Muscle layer of duodenum (tissue), 2 donors: ENCODE measurements at regions not wholly inside any gene's neighbourhood (a gene's known extent, or its start where the extent isn't known, plus 50 kb on each side); places are given as distances from the start of the nearest gene placed in this dataset.
A peak's percentile ranks its signal among the peaks of the same experiment; 100 is the strongest.
"Not testable (repeated sequence)": the region's sequence is repeated elsewhere in the genome, so short reads cannot be mapped to it uniquely, and the experiment has no call there.

Source experiments
- H3K27ac ChIP-seq: one replicate; pipeline ENCODE4 v1.7.0; 2013; ENCODE audit warnings: mild to moderate bottlenecking, low read length
- H3K27me3 ChIP-seq: one replicate; pipeline ENCODE4 v1.7.0; 2013; ENCODE audit warnings: low read depth, mild to moderate bottlenecking, control low read depth, low read length
- H3K36me3 ChIP-seq, 2 donors: one replicate each; pipeline ENCODE4 v1.7.0; 2013; ENCODE audit warnings: low read length in 2 of 2, control low read depth in 1 of 2, mild to moderate bottlenecking in 1 of 2; ENCODE audit not compliant: insufficient read depth in 2 of 2, control insufficient read depth in 1 of 2
- H3K4me1 ChIP-seq, 2 donors: one replicate each; pipeline ENCODE4 v1.7.0; 2013; ENCODE audit warnings: low read length in 2 of 2, mild to moderate bottlenecking in 2 of 2, control low read depth in 1 of 2, moderate library complexity in 1 of 2; ENCODE audit not compliant: insufficient read depth in 2 of 2, control insufficient read depth in 1 of 2
- H3K4me3 ChIP-seq, 2 donors: one replicate each; pipeline ENCODE4 v1.7.0; 2013; ENCODE audit warnings: low read length in 2 of 2, low read depth in 1 of 2, mild to moderate bottlenecking in 1 of 2
- H3K9me3 ChIP-seq, 2 donors: one replicate each; pipeline ENCODE4 v1.7.0; 2013; ENCODE audit warnings: low read length in 2 of 2, control low read depth in 1 of 2, mild to moderate bottlenecking in 1 of 2; ENCODE audit not compliant: control insufficient read depth in 1 of 2
- donor health status: healthy.

DNA sequence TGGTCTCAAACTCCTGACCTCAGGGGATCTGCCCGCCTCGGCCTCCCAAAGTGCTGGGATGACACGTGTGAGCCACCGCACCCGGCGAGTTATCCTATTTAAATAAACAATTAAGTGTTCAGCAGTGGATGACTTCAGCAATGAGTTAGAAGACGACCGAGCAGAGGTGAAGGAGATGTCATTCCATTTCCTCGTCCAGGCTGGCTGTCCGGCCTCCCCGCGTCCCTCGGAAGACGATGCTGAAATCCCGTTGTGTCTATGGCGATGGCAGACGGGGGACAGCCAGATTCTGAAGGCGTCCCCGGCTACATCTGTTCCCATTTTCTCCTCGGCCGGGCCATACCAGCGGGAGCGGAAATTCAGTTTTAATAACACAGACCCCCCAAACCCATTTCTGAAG, 209.8 kb downstream of the CRLF2 start:
- H3K27me3 ChIP-seq = no peaks in the 10 kb centered on the region

DNA sequence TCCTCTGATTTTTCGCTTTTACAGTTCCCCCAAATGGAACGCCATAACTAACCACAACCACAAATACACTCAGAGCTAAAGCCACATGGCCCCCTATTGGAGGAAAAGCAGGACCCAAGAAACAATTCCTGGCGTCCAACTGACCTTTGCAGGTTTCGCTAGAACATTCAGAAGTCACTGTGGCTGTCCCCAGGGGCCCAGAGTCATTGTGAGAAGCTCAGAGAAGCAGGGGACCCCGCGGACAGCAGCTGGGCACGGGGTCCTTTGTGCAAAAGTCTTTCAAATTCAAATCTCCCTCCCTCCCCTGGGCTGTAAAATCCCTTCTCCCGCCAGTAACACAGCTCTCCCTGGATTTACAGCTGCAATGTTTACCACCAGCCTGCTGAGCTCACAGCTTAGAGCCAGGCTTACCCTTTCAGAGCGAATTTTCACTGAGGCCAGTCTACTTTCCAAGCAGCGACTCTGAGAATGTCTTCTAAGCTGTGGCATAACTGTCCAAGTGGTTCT, 214.8 kb downstream of the CRLF2 start:
- Histone ChIP-seq H3K4me1 (no peaks in the 10 kb centered on the region), H3K4me3 (no peak overlapping the region), H3K9me3 (peaks cover 3 to 8% of the 10 kb centered on the region in 2 donors), H3K27me3 (no peaks in the 10 kb centered on the region), H3K27ac (no peak overlapping the region), H3K36me3 (no peaks in the 10 kb centered on the region)

More for the DNA sequence above, 209.8 kb downstream of the CRLF2 start:
- Histone ChIP-seq H3K36me3 (no peaks in the 10 kb centered on the region), H3K27ac (no peak overlapping the region), H3K9me3 (peaks cover 0 to 3% of the 10 kb centered on the region in 2 donors), H3K4me1 (no peaks in the 10 kb centered on the region), H3K4me3 (no peak overlapping the region)

- Histone ChIP-seq H3K27me3 (no peaks in the 10 kb centered on the region), H3K4me1 (no peaks in the 10 kb centered on the region)
Measured at GRCh38 chrX:994780-995179, 217.7 kb downstream of the CRLF2 start.

DNA sequence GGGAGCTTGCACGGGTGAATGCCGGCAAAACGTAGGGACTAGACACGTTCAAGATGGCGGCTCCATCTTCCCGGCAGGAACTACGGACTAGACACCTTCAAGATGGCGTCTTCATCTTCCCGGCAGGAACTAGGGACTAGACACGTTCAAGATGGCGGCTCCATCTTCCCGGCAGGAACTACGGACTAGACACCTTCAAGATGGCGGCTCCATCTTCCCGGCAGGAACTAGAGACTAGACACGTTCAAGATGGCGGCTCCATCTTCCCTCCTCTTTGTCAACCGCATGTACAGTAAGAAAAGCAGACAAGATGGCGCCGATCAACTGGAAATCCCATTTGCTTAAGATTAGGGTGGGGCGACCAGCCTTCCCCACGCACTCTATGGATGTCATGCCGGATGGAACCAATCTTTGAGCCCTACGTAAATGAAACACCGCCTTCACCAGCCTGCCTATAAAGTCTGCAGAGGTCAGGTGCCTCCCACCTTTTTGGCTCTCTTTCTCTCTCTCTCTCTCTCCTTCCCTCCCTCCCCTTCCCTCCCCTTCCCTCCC, 222.4 kb downstream of the CRLF2 start:
- no peaks in the 10 kb centered on the region for H3K36me3 ChIP-seq
- no peak overlapping the region for H3K27ac ChIP-seq
- peaks cover 3 to 16% of the 10 kb centered on the region in 2 donors for H3K9me3 ChIP-seq

More at GRCh38 chrX:994780-995179, 217.7 kb downstream of the CRLF2 start:
- H3K4me3 ChIP-seq = no peak overlapping the region
- no peak overlapping the region for H3K27ac ChIP-seq
- peaks cover 3 to 15% of the 10 kb centered on the region in 2 donors for H3K9me3 ChIP-seq
- H3K36me3 ChIP-seq = no peaks in the 10 kb centered on the region

DNA sequence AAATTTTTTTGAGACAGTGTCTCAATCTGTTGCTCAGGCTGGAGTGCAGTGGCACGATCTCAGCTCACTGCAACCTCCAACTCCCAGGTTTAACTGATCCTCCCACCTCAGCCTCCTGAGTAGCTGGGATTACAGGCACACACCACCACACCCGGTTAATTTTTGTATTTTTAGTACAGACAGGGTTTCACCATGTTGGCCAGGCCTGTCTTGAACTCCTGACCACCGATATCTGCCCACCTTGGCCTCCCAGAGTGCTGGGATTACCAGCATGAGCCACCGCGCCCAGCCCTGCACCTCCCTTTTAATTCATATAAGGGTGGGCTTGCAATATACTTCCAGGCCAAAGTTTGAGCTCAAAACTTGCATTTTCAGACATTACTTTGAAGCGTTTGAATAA, 223.9 kb downstream of the CRLF2 start:
- H3K36me3 ChIP-seq, H3K27ac ChIP-seq, H3K4me3 ChIP-seq, H3K27me3 ChIP-seq, H3K4me1 ChIP-seq: not testable (repeated sequence)
- peaks cover 0 to 15% of the 10 kb centered on the region in 2 donors for H3K9me3 ChIP-seq

More for the DNA sequence above, 222.4 kb downstream of the CRLF2 start:
- Histone ChIP-seq H3K4me1 (no peaks in the 10 kb centered on the region), H3K4me3 (peak overlapping the region in 1 of 2 donors; percentile 7), H3K27me3 (no peaks in the 10 kb centered on the region)

GRCh38 chrX:981791-982626, 230.4 kb downstream of the CRLF2 start:
- Histone ChIP-seq H3K36me3 (no peaks in the 10 kb centered on the region), H3K27ac (no peak overlapping the region), H3K4me1 (no peaks in the 10 kb centered on the region), H3K27me3 (no peaks in the 10 kb centered on the region), H3K4me3 (no peak overlapping the region), H3K9me3 (peaks cover 0 to 10% of the 10 kb centered on the region in 2 donors)

GRCh38 chrX:980587-981235, 231.7 kb downstream of the CRLF2 start:
- Histone ChIP-seq H3K4me3 (no peak overlapping the region), H3K36me3 (no peaks in the 10 kb centered on the region), H3K27me3 (no peaks in the 10 kb centered on the region), H3K27ac (no peak overlapping the region), H3K4me1 (no peaks in the 10 kb centered on the region), H3K9me3 (peaks cover 5 to 15% of the 10 kb centered on the region in 2 donors)

DNA sequence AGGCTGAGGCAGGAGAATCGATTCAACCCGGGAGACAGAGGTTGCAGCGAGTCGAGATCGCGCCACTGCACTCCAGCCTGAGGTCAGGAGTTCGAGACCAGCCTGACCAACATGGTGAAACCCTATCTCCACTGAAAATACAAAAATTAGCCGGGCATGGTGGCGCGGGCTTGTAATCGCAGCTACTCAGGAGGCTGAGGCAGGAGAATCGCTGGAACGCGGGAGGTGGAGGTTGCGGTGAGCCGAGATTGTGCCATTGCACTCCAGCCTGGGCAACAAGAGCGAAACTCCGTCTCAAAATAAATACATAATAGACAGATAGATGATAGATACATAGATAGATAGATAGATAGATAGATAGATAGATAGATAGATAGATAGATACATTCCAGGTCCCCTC, 233.3 kb downstream of the CRLF2 start:
- peaks cover 5 to 14% of the 10 kb centered on the region in 2 donors for H3K9me3 ChIP-seq
- not testable (repeated sequence) for H3K4me3 ChIP-seq, H3K27ac ChIP-seq, H3K4me1 ChIP-seq, H3K27me3 ChIP-seq, H3K36me3 ChIP-seq

DNA sequence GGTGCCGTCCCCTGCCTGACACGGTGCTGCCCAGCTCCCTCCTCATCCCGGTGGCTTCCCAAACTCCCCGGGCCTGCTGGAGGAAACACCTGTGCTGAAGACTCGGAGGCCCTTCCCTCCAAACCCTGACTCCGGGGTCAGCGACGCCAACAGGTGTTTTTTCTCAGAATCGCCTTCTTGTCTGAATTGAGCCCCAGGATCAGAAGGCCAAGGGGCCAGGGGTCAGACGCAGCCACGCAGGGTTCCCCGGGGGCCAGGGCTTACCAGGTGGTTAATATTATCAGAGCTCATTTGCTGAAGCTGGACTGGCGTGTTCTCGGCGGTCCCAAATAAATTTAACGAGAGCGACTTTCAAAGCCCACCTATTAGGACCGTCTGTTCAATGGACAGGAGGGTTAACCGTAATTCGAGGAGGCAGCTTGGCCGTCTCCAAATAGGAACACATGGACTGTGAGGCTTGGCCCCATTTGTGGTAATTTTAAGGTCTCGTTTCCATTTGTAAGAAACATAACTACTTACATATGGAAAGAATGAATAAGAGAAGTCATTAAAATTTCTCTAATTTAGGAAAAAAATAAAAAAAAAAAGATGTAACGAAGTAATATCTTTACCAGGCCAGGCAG, 239.3 kb downstream of the CRLF2 start:
- Histone ChIP-seq H3K9me3 (peaks cover 5 to 9% of the 10 kb centered on the region in 2 donors), H3K27me3 (no peaks in the 10 kb centered on the region), H3K36me3 (no peaks in the 10 kb centered on the region)

DNA sequence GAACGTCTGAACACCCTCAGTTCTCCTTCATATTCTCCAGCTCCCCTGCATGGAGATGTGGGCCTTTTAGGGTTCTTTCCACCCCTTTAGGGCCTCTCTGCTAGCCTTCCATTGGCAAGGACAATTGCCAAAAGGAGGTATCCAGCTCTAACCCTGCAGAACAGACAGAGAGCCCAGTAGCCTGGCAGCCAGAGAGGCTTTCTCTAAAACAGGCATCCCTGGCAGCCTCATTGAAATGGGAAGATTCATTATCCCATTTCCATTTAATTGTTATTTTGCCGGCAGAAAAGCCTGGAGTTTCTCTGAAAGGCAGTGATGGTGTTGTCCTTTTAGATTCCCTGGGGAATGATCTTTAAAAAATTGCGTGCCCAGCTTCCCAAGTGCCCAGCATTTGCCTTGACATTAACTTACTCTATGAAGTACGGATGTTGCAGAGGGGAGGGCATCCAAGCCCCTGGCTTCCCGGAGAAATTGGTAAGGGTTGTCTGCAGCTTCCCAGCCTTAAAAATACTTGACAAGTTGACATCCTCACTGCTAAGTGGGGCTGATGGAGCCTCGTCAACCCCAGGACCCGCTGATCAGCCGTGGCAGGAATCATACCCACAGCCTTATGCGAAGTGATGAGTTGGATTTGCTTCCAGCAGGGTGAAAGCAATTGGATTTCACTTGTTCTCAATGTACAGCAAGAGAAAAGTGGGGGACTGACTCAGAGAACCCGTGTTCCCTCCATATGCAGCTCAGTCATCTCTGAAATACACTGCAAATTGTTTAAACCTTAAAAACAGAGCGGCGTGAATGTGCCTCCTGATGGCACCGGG, 244.1 kb downstream of the CRLF2 start:
- H3K27ac ChIP-seq = no peak overlapping the region
- no peaks in the 10 kb centered on the region for H3K27me3 ChIP-seq
- peaks cover 0 to 4% of the 10 kb centered on the region in 2 donors for H3K9me3 ChIP-seq
- no peak overlapping the region for H3K4me3 ChIP-seq
- no peaks in the 10 kb centered on the region for H3K4me1 ChIP-seq
- H3K36me3 ChIP-seq = no peaks in the 10 kb centered on the region

More for the DNA sequence above, 239.3 kb downstream of the CRLF2 start:
- H3K27ac ChIP-seq = no peak overlapping the region
- no peak overlapping the region for H3K4me3 ChIP-seq
- no peaks in the 10 kb centered on the region for H3K4me1 ChIP-seq
